ENCODE measurements at regions not wholly inside any gene's neighbourhood (a gene's known extent, or its start where the extent isn't known, plus 50 kb on each side); places are given as distances from the start of the nearest gene placed in this dataset.

DNA sequence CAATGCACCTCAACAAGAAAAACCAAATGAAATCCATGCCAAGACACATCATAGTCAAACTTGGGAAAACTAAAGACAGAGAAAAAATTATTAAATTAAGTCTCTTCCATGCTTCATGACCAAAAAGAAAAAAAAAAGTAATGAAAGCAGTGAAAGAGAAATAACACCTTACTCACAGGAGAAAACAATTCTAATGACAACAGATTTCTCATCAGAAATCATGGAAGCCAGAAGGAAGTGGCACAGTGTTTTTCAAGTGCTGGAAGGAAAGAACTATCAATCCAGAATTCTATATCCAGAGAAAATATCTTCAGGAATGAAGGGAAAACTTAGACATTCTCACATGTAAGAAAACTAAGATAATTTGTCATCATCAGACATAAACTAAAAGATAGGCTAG, 71.1 kb upstream of the NUDT4 start:
- no peaks in the 10 kb centered on the region for H3K79me2 ChIP-seq (ENCODE audit: insufficient read depth)
- DNase-seq: no peak
- H3K9me2 ChIP-seq (ENCODE audit: insufficient read depth): no peaks in the 10 kb centered on the region
- no peak overlapping the region for H3K4me3 ChIP-seq
- in situ Hi-C loops (cut with MboI): no loop called here
- H2AFZ ChIP-seq: no peak overlapping the region
- no peaks in the 10 kb centered on the region for H3K9me3 ChIP-seq (ENCODE audit: low read depth)
- H3K4me1 ChIP-seq (ENCODE audit: insufficient read depth): peaks cover 15% of the 10 kb centered on the region
- TF ChIP-seq EZH2phosphoT487 (IDR thresholded peaks at IDR 0.05; ENCODE audit: insufficient read depth, low read depth): no peak
- no peak for TF ChIP-seq EZH2 (IDR thresholded peaks at IDR 0.05; ENCODE audit: insufficient read depth, poor library complexity, severe bottlenecking)
- H3K4me2 ChIP-seq (ENCODE audit: unreplicated experiment): no peak overlapping the region
- H3K27ac ChIP-seq: no peak overlapping the region
- H3K36me3 ChIP-seq (ENCODE audit: low read depth): no peaks in the 10 kb centered on the region
- no peaks in the 10 kb centered on the region for H3K27me3 ChIP-seq (replicated peaks; ENCODE audit: insufficient read depth)
- H3K9ac ChIP-seq: no peak overlapping the region
- peaks cover 2% of the 10 kb centered on the region; the same call in 1 of the 2 replicates for H3F3A ChIP-seq (ENCODE audit: insufficient read depth)
- no peaks in the 10 kb centered on the region for H4K20me1 ChIP-seq (ENCODE audit: insufficient read depth)

DNA sequence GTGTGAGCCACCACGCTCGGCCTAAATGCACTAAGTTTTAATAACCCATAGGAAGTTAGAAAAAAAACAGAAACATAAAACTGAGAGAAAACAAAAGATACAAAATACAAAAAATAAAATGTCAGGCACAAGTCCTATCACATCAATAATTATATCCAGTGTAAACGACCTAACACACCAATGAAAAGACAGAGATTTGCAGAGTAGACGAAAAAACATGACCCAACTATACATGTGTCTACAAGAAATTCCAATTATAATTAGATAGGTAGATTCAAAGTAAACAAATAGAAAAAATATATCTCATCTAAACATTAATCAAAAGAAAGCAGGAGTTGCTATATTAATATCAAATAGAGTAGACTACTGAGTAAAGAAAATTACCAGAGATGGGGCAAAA, 69.4 kb upstream of the NUDT4 start:
- Histone ChIP-seq H3K9me3 (ENCODE audit: low read depth) (no peaks in the 10 kb centered on the region), H3K9me2 (ENCODE audit: insufficient read depth) (no peaks in the 10 kb centered on the region), H3K9ac (no peak overlapping the region), H3K36me3 (ENCODE audit: low read depth) (no peaks in the 10 kb centered on the region), H3K27me3 (replicated peaks; ENCODE audit: insufficient read depth) (no peaks in the 10 kb centered on the region), H3F3A (ENCODE audit: insufficient read depth) (peaks cover 5% of the 10 kb centered on the region; the same call in 1 of the 2 replicates), H3K4me1 (ENCODE audit: insufficient read depth) (peaks cover 10% of the 10 kb centered on the region), H2AFZ (no peak overlapping the region), H3K4me3 (no peak overlapping the region), H3K79me2 (ENCODE audit: insufficient read depth) (no peaks in the 10 kb centered on the region), H4K20me1 (ENCODE audit: insufficient read depth) (no peaks in the 10 kb centered on the region), H3K27ac (no peak overlapping the region), H3K4me2 (ENCODE audit: unreplicated experiment) (no peak overlapping the region)
- in situ Hi-C loops (cut with MboI): no loop called here
- no peak for DNase-seq
- 84 to 87% methylated on average over 4 of the region's 4 CpGs for WGBS, 2 experiments (ENCODE audit: low coverage in 1 of 2, low lambda C conversion rate in 2 of 2, missing lambda C conversion rate in 2 of 2)
- no peak for TF ChIP-seq EZH2 (IDR thresholded peaks at IDR 0.05; ENCODE audit: insufficient read depth, poor library complexity, severe bottlenecking)
- TF ChIP-seq EZH2phosphoT487 (IDR thresholded peaks at IDR 0.05; ENCODE audit: insufficient read depth, low read depth): no peak

DNA sequence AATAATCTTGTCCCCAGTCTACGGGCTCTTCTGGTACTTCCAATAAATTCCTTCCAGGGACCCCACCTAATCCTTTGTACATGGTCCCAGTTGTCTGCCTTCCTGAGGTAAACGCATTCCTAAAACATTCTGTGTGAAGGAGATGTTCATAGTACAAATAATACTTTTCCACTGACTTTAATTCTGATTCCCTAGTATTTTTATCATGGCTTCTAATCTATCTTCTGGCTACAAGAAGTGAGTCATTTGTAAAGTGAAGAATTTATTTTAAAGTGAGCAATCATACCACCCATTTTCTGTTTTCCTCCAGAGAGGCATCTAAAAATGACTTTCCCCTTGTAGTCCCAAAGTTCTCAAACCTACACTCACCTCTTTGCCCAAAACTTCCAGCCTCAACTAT, 65.9 kb upstream of the NUDT4 start:
- 82 to 83% methylated on average over 2 of the region's 2 CpGs for WGBS, 2 experiments (ENCODE audit: low coverage in 1 of 2, low lambda C conversion rate in 2 of 2, missing lambda C conversion rate in 2 of 2)
- peak; percentile 47 for DNase-seq
- H2AFZ ChIP-seq: peak overlapping the region; percentile 45
- H3K4me2 ChIP-seq (ENCODE audit: unreplicated experiment): peak overlapping the region; percentile 22
- H4K20me1 ChIP-seq (ENCODE audit: insufficient read depth): no peaks in the 10 kb centered on the region
- H3K27ac ChIP-seq: no peak overlapping the region
- peaks cover 7% of the 10 kb centered on the region; the same call in 1 of the 2 replicates for H3F3A ChIP-seq (ENCODE audit: insufficient read depth)
- H3K9ac ChIP-seq: no peak overlapping the region
- no peaks in the 10 kb centered on the region for H3K27me3 ChIP-seq (replicated peaks; ENCODE audit: insufficient read depth)
- no peak overlapping the region for H3K4me3 ChIP-seq
- H3K36me3 ChIP-seq (ENCODE audit: low read depth): no peaks in the 10 kb centered on the region
- in situ Hi-C loops (cut with MboI): no loop called here
- no peaks in the 10 kb centered on the region for H3K9me2 ChIP-seq (ENCODE audit: insufficient read depth)
- no peaks in the 10 kb centered on the region for H3K9me3 ChIP-seq (ENCODE audit: low read depth)
- TF ChIP-seq EZH2phosphoT487 (IDR thresholded peaks at IDR 0.05; ENCODE audit: insufficient read depth, low read depth): no peak
- TF ChIP-seq EZH2 (IDR thresholded peaks at IDR 0.05; ENCODE audit: insufficient read depth, poor library complexity, severe bottlenecking): no peak
- H3K79me2 ChIP-seq (ENCODE audit: insufficient read depth): no peaks in the 10 kb centered on the region
- peaks cover 10% of the 10 kb centered on the region for H3K4me1 ChIP-seq (ENCODE audit: insufficient read depth)

DNA sequence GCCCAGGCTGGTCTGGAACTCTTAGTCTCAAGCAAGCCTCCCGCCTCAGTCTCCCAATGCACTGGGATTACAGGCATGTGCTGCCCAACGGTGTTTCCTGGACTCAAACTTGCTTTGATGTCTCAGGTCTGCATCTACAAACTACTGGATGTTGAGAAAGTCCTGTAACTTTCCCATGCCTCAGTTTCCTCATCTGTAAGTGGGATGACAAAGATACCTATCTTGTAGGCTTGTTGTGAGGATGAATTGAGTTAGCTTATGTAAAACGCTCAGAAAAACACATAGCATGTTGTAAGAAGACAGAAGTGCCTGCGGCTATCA, 63.6 kb upstream of the NUDT4 start:
- no peaks in the 10 kb centered on the region for H3K27me3 ChIP-seq (replicated peaks; ENCODE audit: insufficient read depth)
- no peak overlapping the region for H3K27ac ChIP-seq
- H3K9me2 ChIP-seq (ENCODE audit: insufficient read depth): no peaks in the 10 kb centered on the region
- no peak overlapping the region for H3K4me3 ChIP-seq
- no peak overlapping the region for H2AFZ ChIP-seq
- in situ Hi-C loops (cut with MboI): no loop called here
- DNase-seq: no peak
- TF ChIP-seq EZH2phosphoT487 (IDR thresholded peaks at IDR 0.05; ENCODE audit: insufficient read depth, low read depth): no peak
- TF ChIP-seq EZH2 (IDR thresholded peaks at IDR 0.05; ENCODE audit: insufficient read depth, poor library complexity, severe bottlenecking): no peak
- H3K9me3 ChIP-seq (ENCODE audit: low read depth): no peaks in the 10 kb centered on the region
- no peaks in the 10 kb centered on the region for H3K36me3 ChIP-seq (ENCODE audit: low read depth)
- H4K20me1 ChIP-seq (ENCODE audit: insufficient read depth): no peaks in the 10 kb centered on the region
- peaks cover 7% of the 10 kb centered on the region; the same call in 1 of the 2 replicates for H3F3A ChIP-seq (ENCODE audit: insufficient read depth)
- no peak overlapping the region for H3K4me2 ChIP-seq (ENCODE audit: unreplicated experiment)
- no peaks in the 10 kb centered on the region for H3K79me2 ChIP-seq (ENCODE audit: insufficient read depth)
- peaks cover 11% of the 10 kb centered on the region for H3K4me1 ChIP-seq (ENCODE audit: insufficient read depth)
- H3K9ac ChIP-seq: no peak overlapping the region
- WGBS, 2 experiments (ENCODE audit: low coverage in 1 of 2, low lambda C conversion rate in 2 of 2, missing lambda C conversion rate in 2 of 2): 72 to 78% methylated on average over 4 of the region's 4 CpGs

DNA sequence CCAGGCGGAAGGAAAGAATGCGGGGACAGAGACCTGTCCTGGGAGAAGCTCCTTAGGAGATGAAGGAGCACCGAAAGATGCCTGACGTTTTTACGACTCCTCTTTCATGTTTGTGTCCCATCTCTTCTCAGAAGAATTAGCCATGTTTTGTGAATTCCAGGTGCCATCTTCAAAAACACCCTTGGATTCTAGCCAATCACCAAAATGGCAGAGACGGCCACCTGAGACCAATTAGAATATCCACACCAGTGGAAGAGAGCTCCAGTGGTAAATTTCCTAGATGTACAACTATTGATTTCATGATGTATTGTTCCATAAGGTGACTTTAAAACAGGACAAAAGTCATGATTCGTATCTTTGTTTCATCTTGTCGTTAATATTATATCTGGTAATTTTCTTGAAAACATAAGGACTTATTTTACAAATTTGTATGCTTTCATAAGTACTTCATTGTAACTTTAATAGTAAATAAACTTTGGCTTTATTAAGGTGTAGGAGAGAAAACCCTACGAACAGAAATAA, 62.3 kb upstream of the NUDT4 start:
- Histone ChIP-seq H3K4me3 (no peak overlapping the region), H3K4me2 (ENCODE audit: unreplicated experiment) (no peak overlapping the region), H3K27ac (no peak overlapping the region), H3K9ac (no peak overlapping the region), H3K9me2 (ENCODE audit: insufficient read depth) (no peaks in the 10 kb centered on the region), H2AFZ (no peak overlapping the region), H3K27me3 (replicated peaks; ENCODE audit: insufficient read depth) (no peaks in the 10 kb centered on the region), H3F3A (ENCODE audit: insufficient read depth) (peaks cover 7% of the 10 kb centered on the region; the same call in 1 of the 2 replicates), H3K4me1 (ENCODE audit: insufficient read depth) (peaks cover 20% of the 10 kb centered on the region), H3K36me3 (ENCODE audit: low read depth) (no peaks in the 10 kb centered on the region), H3K79me2 (ENCODE audit: insufficient read depth) (no peaks in the 10 kb centered on the region), H3K9me3 (ENCODE audit: low read depth) (no peaks in the 10 kb centered on the region), H4K20me1 (ENCODE audit: insufficient read depth) (no peaks in the 10 kb centered on the region)
- no peak for DNase-seq
- 80 to 81% methylated on average over 9 of the region's 9 CpGs for WGBS, 2 experiments (ENCODE audit: low coverage in 1 of 2, low lambda C conversion rate in 2 of 2, missing lambda C conversion rate in 2 of 2)
- TF ChIP-seq EZH2phosphoT487 (IDR thresholded peaks at IDR 0.05; ENCODE audit: insufficient read depth, low read depth) (no peak), EZH2 (IDR thresholded peaks at IDR 0.05; ENCODE audit: insufficient read depth, poor library complexity, severe bottlenecking) (no peak)
- in situ Hi-C loops (cut with MboI): no loop called here
